Right hindlimb (tissue), 1 donor: ENCODE measurements at regions not wholly inside any gene's neighbourhood (a gene's known extent, or its start where the extent isn't known, plus 50 kb on each side); places are given as distances from the start of the nearest gene placed in this dataset.
"Not testable (repeated sequence)": the region's sequence is repeated elsewhere in the genome, so short reads cannot be mapped to it uniquely, and the experiment has no call there.

ENCODE experiments used
- DNase-seq: peaks from one replicate; pipeline ENCODE4 v3.0.0-alpha.2; 2018

DNA sequence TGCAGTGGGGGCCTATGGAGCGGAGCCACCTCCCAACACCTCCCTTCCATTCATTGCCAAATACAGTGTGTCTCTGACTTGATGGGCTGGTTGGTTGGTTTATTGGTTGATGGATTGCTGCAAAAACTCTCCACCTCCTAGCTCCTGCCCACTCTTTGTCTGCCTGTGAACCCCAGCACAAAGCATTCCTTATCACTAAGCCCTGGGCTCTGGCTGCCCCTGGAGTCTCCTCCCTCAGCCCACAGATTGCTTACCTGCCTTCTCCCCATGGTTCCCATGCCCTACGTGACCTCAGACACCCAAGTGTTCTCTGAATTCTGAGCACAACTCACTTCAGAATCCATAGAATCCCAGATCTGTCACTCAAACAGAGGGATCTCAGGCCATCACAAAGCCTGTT lies 139.1 kb upstream of the TPM1 start:
- DNase-seq, result no peak

DNA sequence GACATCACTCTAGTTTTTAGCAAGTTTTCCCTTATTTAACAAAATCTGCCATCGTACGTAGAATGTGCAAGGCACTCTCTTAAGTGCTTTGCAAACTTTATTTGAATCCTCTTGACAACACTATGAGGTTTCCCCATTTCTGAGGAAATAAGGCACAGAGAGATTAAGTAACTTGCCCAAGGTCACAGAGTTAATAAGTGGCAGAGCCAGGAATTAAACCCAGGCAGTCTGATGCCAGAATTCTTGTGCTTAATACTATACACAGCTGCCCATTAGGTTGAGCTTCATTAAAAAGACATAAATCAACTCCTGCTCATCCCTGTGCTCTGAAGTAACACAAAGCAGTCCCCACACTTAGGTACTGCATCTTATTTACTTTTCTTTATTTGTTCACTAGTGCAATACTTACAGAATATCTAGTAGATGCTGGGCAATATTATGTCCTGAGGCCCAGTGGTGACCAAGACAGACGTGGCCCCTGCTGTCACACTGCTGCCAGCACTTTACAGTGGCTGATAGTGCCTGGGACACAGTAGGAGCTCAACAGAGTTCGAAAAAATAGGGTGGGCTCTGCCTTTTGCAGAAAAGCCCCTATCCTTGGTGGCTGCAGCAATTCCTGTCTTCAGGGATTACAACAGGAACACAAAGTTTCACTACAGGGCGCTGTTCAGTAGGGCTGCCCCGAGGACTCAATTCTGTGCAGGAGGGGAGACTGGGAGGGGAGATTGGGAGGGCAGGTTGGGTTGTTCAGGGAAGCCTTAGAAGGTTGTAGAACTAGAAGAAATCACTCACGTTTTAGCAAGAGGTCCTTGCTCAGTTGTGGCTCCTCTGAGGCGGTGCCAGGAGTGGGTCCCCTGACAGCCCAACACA lies 138.3 kb upstream of the TPM1 start:
- no peak for DNase-seq

DNA sequence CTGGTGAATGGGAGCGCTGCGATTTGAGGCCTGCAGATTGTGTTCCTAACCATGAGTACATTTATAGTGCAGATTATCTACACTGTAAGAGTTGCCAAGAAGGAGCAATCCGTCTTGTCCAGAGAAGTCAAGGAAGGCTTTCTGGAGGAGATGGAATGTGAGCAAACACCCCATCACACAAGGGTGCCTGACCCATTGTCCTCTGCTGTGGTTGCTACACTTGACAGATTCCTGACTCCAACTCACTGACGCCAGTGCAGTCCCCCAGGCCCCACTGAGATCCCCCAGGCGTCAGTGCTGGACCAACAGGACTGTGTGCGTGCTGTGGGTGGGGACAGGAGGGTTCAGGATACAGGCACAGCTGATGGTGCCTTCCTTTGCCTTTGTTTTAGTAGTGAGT lies 135.9 kb upstream of the TPM1 start:
- no peak for DNase-seq

DNA sequence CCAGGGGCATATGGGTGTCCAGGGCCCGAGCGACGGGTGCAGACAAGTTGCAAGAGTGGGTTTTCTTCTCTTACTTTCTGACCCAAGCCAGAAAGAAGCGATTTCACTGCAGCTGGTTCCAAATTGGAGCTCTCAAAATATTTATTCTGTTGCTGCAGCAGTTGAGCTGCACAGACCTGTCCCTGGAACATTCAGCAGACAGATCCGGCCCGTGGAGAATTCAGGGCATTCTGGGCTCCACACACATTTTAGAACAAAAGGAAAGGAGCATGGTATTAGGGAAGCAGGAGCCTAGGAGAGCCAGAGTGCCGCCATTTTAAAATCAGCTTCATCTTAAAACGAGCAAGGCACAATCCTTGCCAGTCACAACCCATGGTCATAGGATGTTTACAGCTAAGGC lies 135.3 kb upstream of the TPM1 start:
- DNase-seq, result no peak

DNA sequence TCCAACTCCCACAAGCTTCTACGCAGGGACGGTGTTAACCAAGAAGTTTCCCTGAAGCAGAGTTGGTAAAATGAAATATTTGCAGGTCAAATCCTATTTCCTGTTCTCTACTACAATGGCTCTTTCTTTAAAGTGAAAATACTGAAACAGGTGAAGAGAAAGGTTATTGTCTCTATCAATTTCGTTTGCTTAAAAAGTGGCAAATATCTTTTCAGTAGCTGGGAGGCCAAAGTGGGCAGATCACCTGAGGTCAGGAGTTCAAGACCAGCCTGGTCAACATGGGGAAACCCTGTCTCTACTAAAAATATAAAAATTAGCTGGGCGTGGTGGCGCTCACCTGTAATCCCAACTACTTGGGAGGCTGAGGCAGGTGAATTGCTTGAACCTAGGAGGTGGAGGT lies 134.2 kb upstream of the TPM1 start:
- not testable (repeated sequence) for DNase-seq

DNA sequence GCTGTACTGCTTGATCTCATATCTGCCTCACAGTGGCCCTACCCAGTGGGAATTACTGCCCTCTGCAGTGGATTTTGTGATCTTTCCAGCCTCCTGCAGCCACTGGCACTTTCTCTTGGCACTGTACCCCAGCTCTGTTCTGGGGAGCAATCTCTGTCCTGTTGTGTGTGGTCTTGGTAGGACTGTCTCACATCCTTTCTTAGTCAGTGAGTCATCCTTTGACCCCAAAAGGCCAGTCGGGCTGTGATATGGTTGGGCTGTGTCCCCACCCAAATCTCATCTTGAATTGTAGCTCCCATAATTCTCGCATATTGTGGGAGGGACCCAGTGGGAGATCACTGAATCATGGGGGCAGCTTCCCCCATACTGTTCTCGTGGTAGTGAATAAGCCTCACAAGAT lies 133.3 kb upstream of the TPM1 start:
- no peak for DNase-seq

DNA sequence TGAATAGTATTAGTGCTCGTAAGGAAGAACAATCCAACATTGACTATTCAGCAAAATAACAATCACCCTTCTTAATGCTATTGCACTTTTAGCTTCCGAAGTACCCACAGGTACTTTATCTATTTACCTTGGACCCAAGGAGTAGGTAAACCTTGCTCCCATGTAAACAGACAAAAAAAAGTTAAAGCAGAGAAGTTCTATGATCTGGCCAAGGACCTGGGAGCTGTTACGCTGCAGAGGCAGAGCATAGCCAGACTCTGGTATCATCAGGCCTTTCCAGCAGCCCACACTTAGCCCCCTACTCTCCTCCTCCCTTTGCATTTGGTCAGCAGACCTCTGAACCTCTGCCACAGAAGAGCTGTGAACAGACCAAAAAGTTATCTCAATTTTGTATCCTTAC lies 130.3 kb upstream of the TPM1 start:
- no peak for DNase-seq

DNA sequence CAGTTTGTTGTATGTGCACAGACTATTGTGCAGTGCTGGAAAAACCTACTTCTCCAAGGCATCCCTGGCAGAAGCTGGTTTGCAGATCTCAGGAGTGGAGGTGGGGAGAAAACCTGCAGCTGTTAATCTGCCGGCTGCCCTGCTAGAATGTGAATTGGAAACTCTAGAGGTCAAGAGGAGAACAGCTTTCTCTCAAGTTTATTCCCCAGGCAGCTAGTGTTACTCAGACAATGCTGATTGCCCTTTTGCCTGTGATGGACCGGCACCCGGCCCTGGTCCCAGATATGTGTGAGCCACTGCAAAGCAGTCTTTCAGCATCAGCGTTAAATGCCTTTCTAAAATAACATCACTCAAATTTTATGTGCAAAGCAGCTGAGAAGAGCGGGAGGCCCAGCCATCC lies 129.7 kb upstream of the TPM1 start:
- no peak for DNase-seq

DNA sequence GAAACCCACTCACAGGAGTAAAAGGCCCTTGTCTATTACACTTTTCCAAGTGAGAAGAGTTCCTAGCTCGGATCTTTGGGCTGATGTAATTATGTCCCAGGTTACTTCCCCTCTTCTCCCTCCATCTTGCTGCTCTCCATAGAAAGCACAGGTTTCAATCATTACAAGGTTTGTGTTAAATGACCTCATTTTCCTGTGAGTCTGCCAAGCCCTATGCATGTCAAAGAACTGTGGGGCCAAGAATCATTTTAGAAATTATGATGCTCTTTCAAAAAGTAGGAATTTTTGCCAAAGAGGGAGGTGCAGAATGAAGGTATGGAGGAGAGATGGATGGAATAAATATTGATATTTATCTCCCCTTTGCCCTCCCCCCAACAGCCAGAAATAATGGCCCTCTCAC lies 129.3 kb upstream of the TPM1 start:
- DNase-seq, result no peak

DNA sequence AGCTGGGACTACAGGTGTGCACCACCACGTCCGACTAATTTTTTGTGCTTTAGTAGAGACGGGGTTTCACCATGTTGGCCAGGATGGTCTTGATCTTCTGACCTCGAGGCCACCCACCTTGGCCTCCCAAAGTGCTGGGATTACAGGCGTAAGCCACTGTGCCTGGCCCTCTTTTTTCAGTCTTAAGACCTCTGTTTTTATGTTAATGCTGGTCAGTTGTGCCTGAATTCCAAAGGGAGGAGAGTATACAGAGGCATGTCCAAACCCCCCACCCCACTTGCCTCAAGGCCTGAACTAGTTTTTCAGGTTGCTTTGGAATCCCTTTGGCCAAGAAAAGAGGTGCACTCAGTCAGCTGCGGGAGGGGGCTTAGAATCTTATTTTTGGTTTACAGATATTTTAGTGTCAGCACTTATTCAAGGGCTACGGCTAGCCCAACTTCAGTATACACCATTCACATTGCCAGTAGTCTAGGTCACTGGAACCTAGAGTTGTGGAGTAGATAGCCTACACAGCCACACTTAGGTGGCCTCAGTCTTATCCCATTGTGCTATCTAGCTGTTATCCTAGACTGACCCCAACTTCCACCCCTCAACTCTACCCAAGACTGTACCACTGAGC lies 128.0 kb upstream of the TPM1 start:
- no peak for DNase-seq

DNA sequence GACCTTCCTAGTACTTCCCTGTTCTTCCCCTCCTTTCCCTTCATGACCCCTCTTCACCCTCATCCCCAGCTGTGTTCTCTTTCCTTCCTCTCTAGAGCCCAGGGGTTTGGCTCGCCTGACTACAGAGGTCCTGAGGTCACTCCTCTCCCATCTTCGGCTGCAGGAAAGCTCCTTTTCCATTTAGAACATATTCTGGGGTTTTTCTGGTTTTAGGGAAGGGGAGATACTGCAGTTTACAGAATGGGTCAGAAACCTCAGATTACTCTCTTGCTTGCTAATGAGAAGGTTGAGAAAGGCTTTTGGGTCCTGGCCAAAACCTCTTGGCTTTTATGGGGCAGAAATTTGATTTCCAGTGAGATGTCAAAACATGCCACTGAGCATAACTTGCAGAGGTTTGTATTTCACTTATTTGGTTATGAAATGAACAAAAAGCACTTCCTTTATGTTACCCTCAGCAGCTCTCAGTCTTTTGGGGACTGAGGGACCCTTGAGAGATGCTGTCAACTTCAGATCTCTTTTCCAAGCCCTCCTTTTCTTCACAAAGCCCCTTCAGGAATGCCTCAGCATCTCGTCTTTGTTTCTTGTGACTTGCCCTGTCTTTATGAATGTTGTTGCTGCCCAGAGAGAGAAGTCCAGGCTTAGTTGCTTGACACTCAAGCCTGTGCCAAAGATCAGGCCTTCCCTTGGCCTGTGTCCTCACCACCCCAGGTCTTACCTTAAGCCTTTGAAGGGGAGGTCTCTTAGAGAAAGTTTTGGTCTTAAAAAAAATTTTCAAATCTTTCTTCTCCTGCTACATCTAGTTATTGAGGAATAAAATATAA lies 121.7 kb upstream of the TPM1 start:
- DNase-seq, result no peak

DNA sequence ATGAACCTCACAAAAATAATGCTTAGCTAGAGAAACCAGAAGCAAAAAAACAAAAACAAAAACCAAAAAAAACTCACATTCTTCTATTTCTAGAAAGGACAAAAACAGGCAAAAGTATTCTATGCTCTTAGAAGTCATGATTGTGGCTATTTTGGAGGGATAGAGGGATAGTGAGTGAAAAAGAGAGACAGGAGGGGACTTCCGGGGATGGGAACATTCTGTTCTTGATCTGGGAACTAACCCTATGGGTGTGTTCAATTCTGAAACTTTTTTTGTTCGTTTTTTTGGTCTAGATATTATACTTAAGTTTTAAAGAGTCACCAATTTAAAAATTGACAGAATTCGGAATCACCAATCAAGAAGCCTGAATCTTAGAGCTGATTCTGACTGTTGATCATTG lies 120.0 kb upstream of the TPM1 start:
- DNase-seq, result no peak

DNA sequence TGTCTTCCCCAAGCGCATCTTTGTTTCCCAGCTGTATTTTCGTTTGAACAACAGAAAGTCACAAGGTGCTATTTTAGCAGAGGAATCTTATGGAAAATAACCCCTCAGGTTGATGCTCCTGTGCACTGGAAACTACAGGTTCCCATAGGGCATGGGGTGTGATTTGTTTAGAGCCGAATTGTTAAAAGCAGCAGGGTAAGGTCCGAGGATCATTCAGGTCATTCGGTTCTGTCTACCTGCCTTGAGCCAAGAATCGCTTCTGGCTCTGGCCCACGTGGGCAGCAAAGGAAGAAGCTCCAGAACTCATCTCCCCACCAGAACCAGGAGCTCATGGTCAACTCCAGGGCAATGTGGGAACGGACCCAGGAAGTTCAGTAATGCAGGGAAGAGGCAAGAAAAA lies 116.7 kb upstream of the TPM1 start:
- no peak for DNase-seq

DNA sequence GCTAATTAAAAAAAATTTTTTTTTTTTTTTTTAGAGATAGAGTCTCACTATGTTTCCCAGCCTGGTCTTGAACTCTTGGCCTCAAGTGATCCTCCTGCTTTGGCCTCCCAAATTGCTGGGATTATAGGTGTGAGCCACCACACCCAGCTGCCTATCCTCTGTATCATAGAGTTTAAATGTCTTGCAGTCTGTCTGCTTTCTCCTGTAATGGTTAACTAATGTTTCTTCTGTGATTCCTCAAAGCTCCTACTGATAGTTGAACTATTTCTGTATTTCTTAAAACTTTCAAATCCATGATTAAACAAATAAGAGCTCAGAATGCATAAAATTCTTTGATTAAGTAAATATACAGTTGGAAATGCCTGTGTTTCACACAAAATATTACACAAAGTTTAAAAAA lies 115.4 kb upstream of the TPM1 start:
- DNase-seq, result no peak

DNA sequence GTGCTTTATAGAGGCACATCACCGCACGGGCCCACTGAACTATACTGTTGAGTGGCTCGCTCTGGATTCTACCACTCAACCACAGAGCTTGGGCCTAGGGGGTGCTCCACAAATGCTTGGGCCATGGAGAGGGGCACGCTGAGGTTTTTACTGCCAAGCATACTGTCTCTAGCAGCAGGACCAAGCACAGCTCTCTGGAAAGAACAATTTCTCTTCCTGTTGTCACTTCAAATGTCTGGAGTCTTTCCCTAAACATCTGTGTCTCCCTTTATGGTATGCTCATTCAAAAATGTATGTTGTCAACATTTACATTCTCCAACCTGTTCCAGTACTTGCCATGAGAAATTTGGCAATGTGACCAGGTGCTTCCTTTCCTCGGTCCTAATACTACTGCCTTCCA lies 114.7 kb upstream of the TPM1 start:
- no peak for DNase-seq

DNA sequence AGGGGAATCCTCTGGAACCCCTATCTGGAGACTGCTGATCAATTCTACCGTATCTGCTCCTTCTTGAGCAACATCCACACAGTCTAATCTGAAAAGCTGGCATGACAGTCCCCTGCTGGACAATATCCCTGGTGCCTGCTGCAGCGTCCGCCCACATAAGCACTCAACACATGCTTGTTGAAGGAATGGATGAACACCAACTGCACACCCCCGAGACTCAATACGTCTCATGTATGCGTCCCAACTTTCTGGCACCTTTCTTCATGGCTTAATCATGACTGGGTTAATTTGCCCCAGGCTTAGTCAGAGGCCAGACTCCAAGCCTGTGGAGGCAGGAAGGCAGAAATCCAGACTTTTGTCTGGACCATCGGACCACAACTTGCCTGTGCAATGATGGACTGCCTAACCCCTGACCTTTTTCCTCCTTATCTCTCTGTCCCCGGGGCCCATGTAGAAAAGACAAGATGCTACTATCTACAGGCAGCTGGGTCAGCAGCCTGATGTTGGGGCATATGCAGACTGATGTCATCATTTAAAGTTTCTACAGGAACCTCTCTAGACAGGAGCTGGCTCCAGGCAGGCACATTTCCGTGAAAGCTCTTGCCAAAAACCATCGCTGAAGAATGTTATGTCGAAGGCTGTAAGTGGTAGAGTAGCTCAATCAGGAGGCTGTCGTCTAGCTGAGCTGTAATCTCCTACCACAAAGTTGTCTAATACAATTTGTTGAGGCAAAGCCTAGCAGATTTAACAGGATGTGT lies 114.1 kb upstream of the TPM1 start:
- peak; percentile 58 for DNase-seq

DNA sequence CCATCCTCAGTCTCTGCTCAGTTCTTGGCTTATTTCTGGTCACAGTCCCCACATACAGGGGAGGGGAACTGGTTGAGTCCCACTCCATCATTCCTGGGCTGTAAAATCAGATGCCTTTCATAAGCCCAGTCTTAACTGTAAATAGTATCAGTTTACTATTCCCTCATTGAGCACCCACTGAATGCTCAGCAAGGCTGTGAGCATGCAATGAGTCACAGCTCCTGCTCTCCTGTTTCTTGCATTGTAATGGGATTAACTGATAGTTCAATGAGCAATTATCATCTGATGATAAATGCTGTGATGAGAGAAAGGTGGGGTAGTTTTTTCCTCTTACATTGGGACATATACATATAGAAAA lies 113.6 kb upstream of the TPM1 start:
- no peak for DNase-seq

DNA sequence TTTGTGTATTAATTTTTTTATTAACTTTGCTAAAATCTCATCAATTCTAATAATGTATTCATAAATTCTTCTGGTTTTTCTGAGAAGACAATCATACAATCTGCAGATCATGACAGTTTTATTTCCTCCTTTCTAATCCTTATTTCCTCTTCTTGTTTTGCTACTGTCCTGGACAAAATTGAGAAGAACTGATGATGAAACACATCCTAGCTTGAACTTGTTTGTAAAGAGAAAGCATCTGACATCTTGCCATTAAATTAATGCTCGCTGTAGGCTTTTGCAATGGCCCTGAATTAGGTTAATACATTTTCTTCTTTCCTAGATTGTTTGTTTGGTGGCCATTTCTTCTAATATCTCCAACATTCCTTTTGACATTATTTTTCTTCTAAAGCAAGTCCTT lies 110.9 kb upstream of the TPM1 start:
- DNase-seq, result no peak

DNA sequence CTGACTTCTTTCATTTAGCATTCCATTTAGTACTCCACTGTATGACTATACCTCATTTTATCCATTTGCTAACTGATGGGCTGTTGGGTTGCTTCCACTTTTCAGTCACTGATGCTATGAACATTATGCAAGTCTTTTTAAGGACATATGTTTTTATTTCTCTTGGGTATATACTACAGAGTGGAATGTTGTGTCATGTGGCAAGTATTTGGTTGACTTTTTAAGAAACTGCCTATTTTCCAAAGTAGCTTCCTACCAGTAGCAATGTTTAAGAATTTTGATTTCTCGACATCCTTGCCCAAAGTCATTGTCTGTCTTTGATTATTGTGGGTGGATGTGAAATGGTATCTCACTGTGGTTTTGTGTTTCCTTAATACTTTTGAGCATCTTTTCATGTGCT lies 110.1 kb upstream of the TPM1 start:
- DNase-seq, result no peak

DNA sequence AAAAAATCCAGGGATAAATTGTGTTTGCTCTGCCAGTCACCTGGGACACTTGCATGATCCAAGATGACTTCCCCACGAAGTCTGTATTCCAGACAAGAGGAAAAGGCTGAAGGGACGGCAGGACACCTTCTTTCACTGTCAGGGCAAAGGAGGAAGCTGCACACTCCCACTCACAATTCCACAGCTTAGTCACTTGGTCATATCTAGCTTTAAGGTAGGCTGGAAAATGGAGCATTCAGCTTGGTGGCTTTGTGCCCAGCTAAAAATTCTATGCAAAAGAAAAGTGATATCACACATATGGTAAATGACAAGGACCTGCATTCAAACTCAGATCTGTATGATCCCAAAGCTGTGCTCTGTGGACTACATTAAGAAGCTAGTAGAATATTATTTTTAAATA lies 109.2 kb upstream of the TPM1 start:
- no peak for DNase-seq

DNA sequence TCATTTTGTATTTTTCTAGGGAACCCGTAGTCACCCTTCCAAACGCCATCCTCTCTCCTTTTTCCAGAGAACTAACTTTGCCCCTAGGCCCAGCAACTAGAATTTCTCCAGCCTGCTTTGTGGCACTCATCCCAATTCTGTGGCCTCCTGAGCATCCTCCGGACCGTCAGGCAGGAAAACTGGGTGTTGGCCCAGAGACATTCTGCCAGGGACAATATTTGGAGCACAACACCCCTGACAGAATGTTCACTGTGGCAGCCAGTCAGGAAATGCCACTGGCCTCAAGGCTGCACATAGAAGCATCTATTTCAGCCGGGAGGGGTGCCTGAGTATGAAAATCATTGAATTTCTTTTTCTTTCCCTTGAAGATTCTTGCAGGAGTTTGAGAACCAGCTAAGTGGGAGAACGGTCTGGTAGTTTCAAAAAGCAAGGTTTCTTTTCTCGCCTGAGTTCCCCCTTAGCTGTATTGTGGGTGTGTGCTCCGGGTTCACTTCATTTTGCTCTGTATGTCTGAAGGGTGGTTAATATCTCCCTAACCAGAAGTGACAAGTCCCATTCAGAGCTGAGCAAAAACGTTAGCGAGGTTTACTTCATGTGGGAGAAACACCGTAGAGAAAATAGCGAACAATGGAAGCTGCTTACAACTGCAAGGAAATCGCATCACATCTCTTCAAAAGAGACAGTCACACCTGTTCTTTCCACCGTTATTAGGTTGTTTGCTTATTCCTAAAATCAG lies 108.1 kb upstream of the TPM1 start:
- peak; percentile 44 for DNase-seq

DNA sequence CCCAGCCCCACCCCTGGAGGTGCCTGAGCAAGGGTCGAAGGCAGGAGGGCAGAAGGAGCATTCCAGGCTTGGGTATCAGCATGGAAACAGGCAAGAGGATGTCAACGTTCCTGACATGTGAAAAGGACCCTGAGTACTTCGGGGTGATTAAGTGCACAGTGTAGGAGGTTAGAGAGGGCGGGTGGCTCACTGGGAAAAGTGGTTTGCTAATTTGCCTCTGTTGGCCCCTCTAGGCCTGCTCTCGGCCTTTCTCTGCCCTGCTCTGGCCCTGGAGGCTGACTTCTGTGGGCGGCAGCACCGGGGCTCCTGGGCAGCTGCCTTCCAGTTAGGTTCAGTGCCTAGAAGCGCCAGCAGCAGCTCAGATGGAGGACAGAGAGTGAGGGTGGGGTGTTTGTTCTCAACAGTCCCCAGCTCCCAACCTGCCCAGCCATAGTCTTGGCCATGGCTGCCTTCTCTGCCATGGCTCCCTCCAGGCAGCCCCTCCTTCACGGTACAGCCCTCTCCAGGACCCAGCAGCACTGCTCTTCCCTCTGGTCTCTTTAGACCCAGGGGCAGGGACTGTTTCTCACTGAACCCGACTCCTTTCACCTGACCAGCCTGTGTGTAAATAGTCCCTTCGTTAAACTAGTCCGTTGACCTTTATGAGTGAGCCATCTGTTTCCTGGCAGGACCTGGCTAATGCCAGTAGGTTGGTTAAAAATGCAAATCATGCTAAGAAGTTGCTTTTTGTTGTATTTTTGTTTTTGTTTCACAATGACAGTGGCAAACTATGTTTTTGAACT lies 107.1 kb upstream of the TPM1 start:
- DNase-seq, result no peak
